ENCODE measurements at regions not wholly inside any gene's neighbourhood (a gene's known extent, or its start where the extent isn't known, plus 50 kb on each side); places are given as distances from the start of the nearest gene placed in this dataset.

- CTCF ChIA-PET = interaction anchor here (0.6 kb wide), 1 partner anchor 360 kb away, joined by 3 read pairs; no protein-coding TSS in a partner anchor
- Mint-ChIP-seq H3K4me3 (ENCODE audit: unreplicated experiment) (no peak overlapping the region), H3K4me1 (ENCODE audit: insufficient read depth, unreplicated experiment) (no peaks in the 10 kb centered on the region), H3K36me3 (ENCODE audit: insufficient read depth, unreplicated experiment) (no peaks in the 10 kb centered on the region), H3K27ac (ENCODE audit: low read depth, unreplicated experiment) (no peak overlapping the region), H3K27me3 (ENCODE audit: insufficient read depth, unreplicated experiment) (no peaks in the 10 kb centered on the region), H3K9me3 (ENCODE audit: unreplicated experiment) (no peaks in the 10 kb centered on the region)
- no peak for TF ChIP-seq CTCF (IDR thresholded peaks at IDR 0.05; ENCODE audit: unreplicated experiment)
- no TSS peak for BruUV-seq (replicated peaks)
- POLR2A ChIA-PET = no interaction called here
- DNase-seq (ENCODE audit: unreplicated experiment) = no peak
- intact Hi-C loops (cut with micrococcal nuclease) = no loop called here
Observed at GRCh38 chr17:71127416-71127815, 958.1 kb downstream of the KCNJ2 start.

- POLR2A ChIA-PET = interaction anchor here (1.0 kb wide), 1 partner anchor 9 kb away, joined by 3 read pairs; no protein-coding TSS in a partner anchor
- Mint-ChIP-seq H3K27me3 (ENCODE audit: insufficient read depth, unreplicated experiment) (no peaks in the 10 kb centered on the region), H3K4me1 (ENCODE audit: insufficient read depth, unreplicated experiment) (no peaks in the 10 kb centered on the region), H3K9me3 (ENCODE audit: unreplicated experiment) (no peaks in the 10 kb centered on the region), H3K36me3 (ENCODE audit: insufficient read depth, unreplicated experiment) (no peaks in the 10 kb centered on the region), H3K4me3 (ENCODE audit: unreplicated experiment) (no peak overlapping the region), H3K27ac (ENCODE audit: low read depth, unreplicated experiment) (no peak overlapping the region)
- BruUV-seq (replicated peaks) = no TSS peak
- TF ChIP-seq CTCF (IDR thresholded peaks at IDR 0.05; ENCODE audit: unreplicated experiment) = no peak
- no peak for DNase-seq (ENCODE audit: unreplicated experiment)
- intact Hi-C loops (cut with micrococcal nuclease) = no loop called here
- CTCF ChIA-PET = interaction anchor here (0.6 kb wide), 1 partner anchor 59 kb away, joined by 3 read pairs; no protein-coding TSS in a partner anchor
Observed at GRCh38 chr17:71142333-71142732, 973.0 kb downstream of the KCNJ2 start.

- H3K36me3 Mint-ChIP-seq (ENCODE audit: insufficient read depth, unreplicated experiment) = no peaks in the 10 kb centered on the region
- no peak overlapping the region for H3K27ac Mint-ChIP-seq (ENCODE audit: low read depth, unreplicated experiment)
- DNase-seq (ENCODE audit: unreplicated experiment) = no peak
- CTCF ChIA-PET = interaction anchor here (0.6 kb wide), 1 partner anchor 1180 kb away, joined by 3 read pairs; no protein-coding TSS in a partner anchor
- no peak overlapping the region for H3K4me3 Mint-ChIP-seq (ENCODE audit: unreplicated experiment)
- intact Hi-C loops (cut with micrococcal nuclease) = no loop called here
- no peaks in the 10 kb centered on the region for H3K4me1 Mint-ChIP-seq (ENCODE audit: insufficient read depth, unreplicated experiment)
- no TSS peak for BruUV-seq (replicated peaks)
- TF ChIP-seq CTCF (IDR thresholded peaks at IDR 0.05; ENCODE audit: unreplicated experiment) = no peak
- no peaks in the 10 kb centered on the region for H3K27me3 Mint-ChIP-seq (ENCODE audit: insufficient read depth, unreplicated experiment)
- POLR2A ChIA-PET = no interaction called here
- H3K9me3 Mint-ChIP-seq (ENCODE audit: unreplicated experiment) = no peaks in the 10 kb centered on the region
Observed at GRCh38 chr17:71145486-71145885, 975.3 kb upstream of the SOX9 start.

- no peak for TF ChIP-seq CTCF (IDR thresholded peaks at IDR 0.05; ENCODE audit: unreplicated experiment)
- POLR2A ChIA-PET = interaction anchor here (0.7 kb wide), 1 partner anchor 12 kb away, joined by 4 read pairs; no protein-coding TSS in a partner anchor
- Mint-ChIP-seq H3K9me3 (ENCODE audit: unreplicated experiment) (no peaks in the 10 kb centered on the region), H3K4me3 (ENCODE audit: unreplicated experiment) (no peak overlapping the region), H3K4me1 (ENCODE audit: insufficient read depth, unreplicated experiment) (no peaks in the 10 kb centered on the region), H3K27me3 (ENCODE audit: insufficient read depth, unreplicated experiment) (no peaks in the 10 kb centered on the region), H3K27ac (ENCODE audit: low read depth, unreplicated experiment) (no peak overlapping the region), H3K36me3 (ENCODE audit: insufficient read depth, unreplicated experiment) (no peaks in the 10 kb centered on the region)
- CTCF ChIA-PET = no interaction called here
- intact Hi-C loops (cut with micrococcal nuclease) = no loop called here
- no peak for DNase-seq (ENCODE audit: unreplicated experiment)
- no TSS peak for BruUV-seq (replicated peaks)
Observed at GRCh38 chr17:71147906-71148305, 972.9 kb upstream of the SOX9 start.

All from MCF 10A (cell line).